ENCODE measurements at regions not wholly inside any gene's neighbourhood (a gene's known extent, or its start where the extent isn't known, plus 50 kb on each side); places are given as distances from the start of the nearest gene placed in this dataset.

- H3K27ac ChIP-seq, result no peak overlapping the region
- no peak for TF ChIP-seq ZFX (IDR thresholded peaks at IDR 0.05)
- no peak for TF ChIP-seq CTCF (conservative IDR thresholded peaks at IDR 0.05)
Measured at GRCh38 chr1:222048094-222048595, 306.3 kb upstream of the DUSP10 start.

GRCh38 chr1:222047366-222047765, 305.5 kb upstream of the DUSP10 start:
- H3K27ac ChIP-seq, result no peak overlapping the region
- TF ChIP-seq ZFX (IDR thresholded peaks at IDR 0.05) (no peak), CTCF (conservative IDR thresholded peaks at IDR 0.05) (no peak)

- TF ChIP-seq ZFX (IDR thresholded peaks at IDR 0.05), result no peak
- TF ChIP-seq CTCF (conservative IDR thresholded peaks at IDR 0.05), result no peak
- no peak overlapping the region for H3K27ac ChIP-seq
Measured at GRCh38 chr1:222046684-222047263, 304.9 kb upstream of the DUSP10 start.

- no peak for TF ChIP-seq ZFX (IDR thresholded peaks at IDR 0.05)
- no peak for TF ChIP-seq CTCF (conservative IDR thresholded peaks at IDR 0.05)
- no peak overlapping the region for H3K27ac ChIP-seq
Measured at GRCh38 chr1:222045786-222046185, 303.9 kb upstream of the DUSP10 start.

GRCh38 chr1:222045236-222045635, 303.3 kb upstream of the DUSP10 start:
- no peak for TF ChIP-seq CTCF (conservative IDR thresholded peaks at IDR 0.05)
- no peak for TF ChIP-seq ZFX (IDR thresholded peaks at IDR 0.05)
- H3K27ac ChIP-seq, result no peak overlapping the region

GRCh38 chr1:222043444-222044292, 301.8 kb upstream of the DUSP10 start:
- TF ChIP-seq CTCF (conservative IDR thresholded peaks at IDR 0.05), result no peak

GRCh38 chr1:222042120-222042519, 300.2 kb upstream of the DUSP10 start:
- TF ChIP-seq ZFX (IDR thresholded peaks at IDR 0.05) (no peak), CTCF (conservative IDR thresholded peaks at IDR 0.05) (no peak)
- H3K27ac ChIP-seq, result no peak overlapping the region

More at GRCh38 chr1:222043444-222044292, 301.8 kb upstream of the DUSP10 start:
- H3K27ac ChIP-seq, result no peak overlapping the region

All from C4-2B (cell line).